HG02642 (cell line): ENCODE measurements at regions not wholly inside any gene's neighbourhood (a gene's known extent, or its start where the extent isn't known, plus 50 kb on each side); places are given as distances from the start of the nearest gene placed in this dataset.
"Not testable (repeated sequence)": the region's sequence is repeated elsewhere in the genome, so short reads cannot be mapped to it uniquely, and the experiment has no call there.

Experiments
- ATAC-seq: cut with Tn5 transposase; IDR thresholded peaks from one replicate; pipeline ENCODE4 v1.9.1; 2021; ENCODE audit warnings: mild to moderate bottlenecking; ENCODE audit not compliant: unreplicated experiment, poor library complexity

DNA sequence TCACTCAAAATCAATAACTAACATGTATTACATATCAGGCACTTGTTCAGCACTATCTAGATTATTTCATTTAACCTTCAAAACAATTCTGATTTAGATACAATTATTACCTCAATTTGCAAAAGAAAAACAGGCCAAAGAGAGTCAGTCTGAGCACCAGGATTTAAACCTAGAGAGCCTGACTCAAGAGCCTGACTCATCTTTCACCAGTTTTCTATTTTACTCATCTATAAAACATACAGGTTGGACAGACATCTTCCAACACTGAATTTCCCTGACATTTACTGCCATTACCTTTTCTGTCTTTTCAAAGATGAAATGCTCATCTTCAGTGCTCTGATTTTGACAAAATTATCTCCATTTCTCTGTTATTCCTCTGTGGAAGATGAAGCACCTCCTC is 116.5 kb downstream of the MRPL39 start:
- ATAC-seq = no peak

DNA sequence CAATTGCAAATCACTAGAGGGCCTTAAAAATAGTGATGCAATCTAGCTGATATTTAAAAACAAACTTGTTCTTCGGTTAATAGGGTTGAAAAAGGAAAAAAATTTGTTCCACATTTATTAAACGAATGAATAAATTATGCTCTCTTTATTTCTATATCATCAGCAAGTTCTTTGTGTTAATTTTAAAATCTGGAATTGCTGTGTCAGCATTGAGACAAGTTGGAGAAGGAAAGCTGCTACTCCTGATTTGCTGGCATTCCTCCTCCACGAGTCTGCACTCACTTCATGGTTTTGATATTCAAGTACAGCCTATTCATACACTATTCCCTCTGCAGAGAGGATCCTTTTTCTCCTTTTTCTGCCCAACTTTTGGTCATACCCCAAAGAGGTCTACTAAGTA is 117.6 kb downstream of the MRPL39 start:
- no peak for ATAC-seq

DNA sequence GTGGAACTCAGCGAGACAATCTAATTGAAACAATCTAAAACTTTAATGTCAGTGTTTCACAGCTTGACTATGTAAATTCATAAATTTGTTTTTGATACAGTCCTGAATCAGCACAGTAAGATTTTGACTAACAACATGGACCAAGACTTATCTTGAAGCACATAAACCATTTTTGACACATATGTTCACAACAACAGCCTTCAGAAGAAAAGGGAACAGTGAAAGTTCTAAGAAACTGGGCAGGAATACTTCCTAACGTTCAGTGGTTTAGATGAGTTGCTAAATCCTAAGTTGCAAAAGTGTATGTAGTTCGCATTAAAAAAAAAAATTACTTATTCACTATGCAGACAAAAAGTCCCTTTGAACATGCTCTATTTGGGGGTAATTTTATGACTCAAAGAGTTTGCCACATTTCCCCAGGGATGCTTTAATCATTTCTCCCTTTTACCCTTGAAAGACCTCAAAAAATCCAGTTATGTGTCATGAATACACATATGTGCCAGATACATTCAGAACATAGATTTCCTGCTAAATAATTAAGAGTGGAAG is 120.2 kb downstream of the MRPL39 start:
- peak; percentile 68 for ATAC-seq

DNA sequence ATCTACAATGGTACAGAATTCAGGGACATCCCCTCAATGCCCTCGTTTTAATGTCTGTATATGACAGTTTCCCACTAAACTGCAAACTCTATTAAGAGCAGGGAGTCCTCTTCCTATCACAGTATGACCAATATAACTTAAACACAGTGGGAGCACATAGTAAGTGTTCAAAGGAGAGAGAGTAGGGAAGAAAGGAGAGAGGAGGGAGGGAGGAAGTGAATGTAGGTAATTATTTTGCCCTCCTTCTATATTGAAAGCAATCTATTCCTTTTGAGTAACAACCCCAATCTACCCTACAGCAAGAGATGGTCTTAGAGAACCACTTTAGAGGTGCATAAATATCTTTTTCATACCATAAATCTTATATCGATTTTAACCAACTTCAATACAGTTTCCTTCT is 121.4 kb downstream of the MRPL39 start:
- ATAC-seq = no peak

DNA sequence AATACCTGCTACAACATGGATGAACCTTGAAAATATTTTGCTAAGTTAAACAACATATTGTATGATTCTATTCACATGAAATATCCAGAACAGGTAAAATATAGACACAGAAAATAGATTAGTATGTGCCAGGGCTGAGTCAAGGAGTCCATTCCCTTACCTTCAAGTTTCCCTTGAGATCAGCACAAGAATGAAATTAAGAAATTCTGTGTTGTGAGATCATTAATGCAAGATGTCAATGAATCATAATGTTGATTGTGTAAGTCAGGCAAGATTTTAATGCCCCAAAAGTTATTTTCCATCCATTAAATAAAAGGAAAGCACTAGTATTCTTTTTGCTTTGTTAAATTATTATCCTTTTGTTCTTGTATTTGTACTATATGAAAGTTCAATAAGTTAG is 139.4 kb downstream of the MRPL39 start:
- ATAC-seq = no peak

DNA sequence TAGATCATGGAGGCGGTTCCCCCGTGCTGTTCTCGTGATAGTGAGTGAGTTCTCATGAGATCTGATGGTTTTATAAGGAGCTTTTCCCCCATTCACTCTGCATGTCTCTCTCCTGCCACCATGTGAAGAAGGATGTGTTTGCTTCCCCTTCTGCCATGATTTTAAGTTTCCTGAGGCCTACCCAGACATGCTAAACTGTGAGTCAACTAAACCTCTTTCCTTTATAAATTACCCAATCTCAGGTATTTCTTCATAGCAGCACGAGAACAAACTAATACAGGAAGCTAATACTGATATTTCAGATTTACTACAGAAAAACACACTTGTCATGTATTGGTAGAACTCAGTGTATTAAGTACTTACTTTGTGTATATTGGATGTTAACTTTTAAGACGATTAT is 140.2 kb downstream of the MRPL39 start:
- ATAC-seq = not testable (repeated sequence)

DNA sequence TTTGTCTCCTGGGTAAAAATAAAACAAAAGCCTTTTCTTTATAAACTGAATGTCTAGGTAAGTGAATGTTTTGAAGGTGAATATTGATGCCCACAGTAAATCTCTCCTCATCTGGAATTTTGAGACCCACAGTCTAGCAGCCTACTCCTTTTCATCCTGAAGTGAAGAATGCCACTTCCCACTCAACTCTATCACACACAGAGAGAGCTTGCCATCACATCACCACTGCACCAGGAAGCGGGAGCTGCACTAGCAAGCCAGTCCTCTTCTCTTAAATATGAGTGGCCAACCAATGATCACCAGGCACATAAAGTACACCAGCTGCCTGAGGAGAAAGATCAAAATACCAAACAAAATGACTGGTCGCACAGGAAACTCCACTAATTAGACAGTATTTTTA is 140.8 kb downstream of the MRPL39 start:
- ATAC-seq = no peak

DNA sequence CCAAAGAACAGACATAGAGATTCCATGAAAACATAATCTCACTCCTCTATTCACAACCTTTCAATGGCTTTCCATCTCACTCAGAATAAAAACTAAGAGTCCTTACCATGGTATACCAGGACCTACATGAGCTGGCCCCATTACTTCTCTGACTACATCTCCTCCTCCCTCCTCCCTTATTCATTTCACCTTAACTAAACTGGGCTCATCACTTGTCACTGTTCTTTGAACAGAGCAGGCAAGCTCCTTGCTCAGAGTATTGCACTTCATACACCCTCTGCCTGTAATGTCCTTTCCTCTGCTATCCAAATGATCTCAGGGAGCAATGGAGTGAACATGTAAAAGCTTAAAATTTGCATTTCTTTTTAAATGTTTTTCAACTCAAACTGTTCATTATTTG is 142.0 kb downstream of the MRPL39 start:
- no peak for ATAC-seq

DNA sequence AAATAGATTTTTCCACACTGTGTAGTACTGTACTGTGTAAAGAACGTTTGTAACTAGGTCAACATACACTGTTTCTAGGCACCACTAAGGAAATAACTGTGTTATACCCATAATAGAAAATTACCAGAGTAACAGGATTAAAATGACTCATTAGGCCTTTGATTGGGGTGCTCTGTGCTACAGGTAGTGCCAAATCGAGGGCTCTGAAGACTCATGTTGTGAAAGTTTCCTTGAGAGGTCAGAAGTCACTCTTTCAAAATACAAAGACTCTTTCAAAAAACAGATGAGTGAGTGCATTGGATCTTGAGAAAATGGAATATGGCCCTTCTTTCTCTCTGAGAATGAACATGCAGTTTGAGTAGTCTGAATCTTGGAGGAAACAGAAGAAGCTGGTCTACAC is 143.0 kb downstream of the MRPL39 start:
- peak; percentile 41 for ATAC-seq

DNA sequence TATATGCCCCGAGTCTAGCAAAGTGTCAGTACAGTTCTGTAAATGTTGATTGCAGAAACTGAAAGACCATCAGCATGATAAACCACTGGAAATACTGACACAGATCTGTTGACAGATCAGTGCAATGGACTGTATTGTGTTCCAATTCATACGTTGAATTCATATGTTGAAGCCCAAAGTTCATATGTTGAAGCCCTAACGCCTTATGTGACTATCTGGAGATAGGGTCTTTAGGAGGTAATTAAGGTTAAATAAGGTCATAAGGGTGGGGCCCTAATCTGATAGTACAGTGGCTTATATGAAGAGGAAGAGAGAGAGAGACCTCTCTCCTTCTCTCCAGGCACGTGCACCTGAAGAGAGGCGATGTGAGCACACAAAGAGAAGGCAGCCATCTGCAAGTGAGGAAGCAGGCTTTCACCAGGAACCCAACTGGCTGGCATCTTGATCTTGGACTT is 144.7 kb downstream of the MRPL39 start:
- ATAC-seq = peak; percentile 59

DNA sequence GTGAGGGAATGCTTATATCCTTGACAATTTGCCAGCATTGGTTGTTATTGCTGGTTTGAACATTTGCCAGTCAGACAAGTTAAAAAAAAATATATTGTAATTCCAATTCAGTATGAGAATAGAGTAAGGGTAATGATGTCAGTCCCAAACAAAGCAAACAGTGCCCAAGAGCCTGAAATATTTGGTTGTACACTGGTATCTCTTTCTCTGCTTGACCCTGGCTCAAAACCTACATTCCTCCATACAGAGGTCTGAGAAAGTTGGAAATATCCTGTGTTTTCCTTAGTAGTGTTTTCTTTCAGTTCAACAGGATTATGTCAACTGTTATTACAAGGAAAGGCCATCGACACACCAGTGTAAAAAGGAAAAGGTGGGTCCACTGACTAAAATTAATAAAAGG is 145.6 kb downstream of the MRPL39 start:
- ATAC-seq = no peak

DNA sequence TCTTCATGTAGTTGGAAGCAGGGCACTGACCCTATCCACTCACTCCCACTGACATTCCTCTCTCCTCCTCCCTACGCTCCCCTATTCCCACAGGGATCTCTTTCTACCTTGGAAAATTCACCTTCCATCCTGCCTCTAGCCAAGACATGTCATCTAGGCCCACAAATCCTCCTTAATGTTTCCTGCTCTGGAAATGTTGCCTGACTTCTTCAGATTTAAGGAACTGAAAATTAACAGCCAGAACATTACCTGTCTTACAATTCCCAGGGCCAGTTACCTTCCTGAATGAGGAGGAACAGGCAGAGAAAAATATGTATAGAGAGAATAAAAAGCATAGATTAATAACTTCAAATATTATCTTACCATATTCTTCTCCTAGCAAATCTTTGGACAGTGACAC is 147.3 kb downstream of the MRPL39 start:
- ATAC-seq = no peak

DNA sequence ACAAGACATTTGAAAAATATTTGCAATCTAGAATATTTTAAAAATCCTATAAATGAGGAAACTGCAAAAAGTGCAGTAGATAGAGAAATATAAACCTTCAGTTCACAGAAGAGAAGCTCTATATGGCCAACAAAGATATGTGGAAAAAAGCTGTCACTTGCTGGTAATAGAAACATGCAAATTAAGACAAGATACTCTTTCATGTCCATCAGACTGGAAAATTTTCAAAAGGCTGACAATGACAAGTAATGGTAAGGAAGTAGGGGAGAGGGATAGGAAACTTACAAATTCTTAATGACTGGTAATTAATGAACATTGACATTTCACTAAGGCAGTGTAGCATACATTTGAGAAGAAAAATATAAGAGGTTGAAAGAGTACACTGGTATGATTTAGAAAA is 147.9 kb downstream of the MRPL39 start:
- ATAC-seq = no peak

DNA sequence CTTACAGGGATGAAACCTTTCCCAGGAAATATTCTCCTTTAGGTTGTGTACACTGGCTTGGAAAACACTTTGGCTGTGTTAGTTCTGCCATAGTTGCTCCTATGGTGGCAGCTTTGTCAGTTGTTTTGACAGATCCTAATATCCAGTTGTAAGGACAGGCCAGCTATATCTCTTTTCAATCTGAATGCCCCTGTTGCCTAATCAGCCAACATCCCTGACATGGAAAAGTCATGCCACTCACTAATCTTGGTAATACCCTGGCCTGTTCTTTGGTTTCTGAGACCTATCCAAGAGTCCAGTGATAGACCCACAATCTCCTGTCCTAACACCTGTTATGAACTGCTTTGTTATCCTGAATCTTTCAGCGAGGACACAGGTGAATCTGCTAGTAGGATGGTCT is 148.8 kb downstream of the MRPL39 start:
- no peak for ATAC-seq

DNA sequence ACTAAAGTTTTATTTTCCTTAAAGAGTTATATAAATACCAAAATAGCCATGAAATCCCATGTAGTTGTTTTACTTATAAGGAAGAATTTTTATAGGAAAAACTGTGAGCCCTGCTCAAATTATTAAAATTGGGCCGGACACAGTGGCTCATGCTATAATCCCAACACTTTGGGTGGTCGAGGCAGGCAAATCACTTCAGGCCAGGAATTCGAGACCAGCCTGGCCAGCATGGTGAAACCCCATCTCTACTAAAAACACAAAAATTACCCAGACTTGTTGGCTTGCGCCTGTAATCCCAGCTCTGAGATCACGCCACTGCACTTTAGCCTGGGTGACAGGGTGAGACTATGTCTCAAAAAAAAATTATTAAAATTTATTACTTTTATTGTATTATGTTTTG is 149.3 kb downstream of the MRPL39 start:
- no peak for ATAC-seq

DNA sequence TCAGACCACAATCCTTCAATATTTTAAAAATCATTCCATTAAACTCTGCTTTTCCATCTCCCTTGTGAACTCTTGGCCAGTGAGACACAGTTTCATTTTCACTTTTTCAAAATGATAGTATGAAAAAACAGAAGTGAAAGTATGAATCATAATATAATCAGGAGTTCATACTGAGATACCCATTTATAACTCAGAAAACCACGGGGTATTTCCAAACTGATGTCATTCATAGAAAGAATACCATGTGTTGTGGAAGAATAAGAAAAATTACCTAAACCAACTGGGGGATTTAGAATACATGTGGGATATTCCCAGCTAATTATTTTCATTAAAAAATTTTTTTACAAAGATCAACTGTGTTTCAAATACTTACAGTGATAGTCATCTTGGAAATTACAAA is 149.9 kb downstream of the MRPL39 start:
- ATAC-seq = peak; percentile 55

DNA sequence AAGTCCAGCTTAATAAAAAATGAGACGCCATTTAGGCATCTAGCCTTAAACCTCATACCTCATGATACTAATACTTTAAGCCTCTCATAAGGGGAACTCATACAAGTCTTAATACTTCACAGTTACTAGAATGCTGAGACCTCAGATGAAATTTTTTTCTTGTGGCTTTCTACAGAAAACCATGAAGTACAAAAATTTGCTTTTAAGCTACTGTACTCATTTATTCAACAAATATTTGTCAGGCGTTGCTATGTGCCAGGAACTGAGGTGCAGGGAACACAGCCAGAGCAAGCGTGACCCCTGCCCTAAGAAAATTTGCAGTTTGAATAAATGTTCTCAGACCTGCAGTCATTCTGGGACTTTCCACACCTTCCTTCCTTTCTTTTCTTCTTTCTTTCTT is 150.6 kb downstream of the MRPL39 start:
- ATAC-seq = peak; percentile 61

DNA sequence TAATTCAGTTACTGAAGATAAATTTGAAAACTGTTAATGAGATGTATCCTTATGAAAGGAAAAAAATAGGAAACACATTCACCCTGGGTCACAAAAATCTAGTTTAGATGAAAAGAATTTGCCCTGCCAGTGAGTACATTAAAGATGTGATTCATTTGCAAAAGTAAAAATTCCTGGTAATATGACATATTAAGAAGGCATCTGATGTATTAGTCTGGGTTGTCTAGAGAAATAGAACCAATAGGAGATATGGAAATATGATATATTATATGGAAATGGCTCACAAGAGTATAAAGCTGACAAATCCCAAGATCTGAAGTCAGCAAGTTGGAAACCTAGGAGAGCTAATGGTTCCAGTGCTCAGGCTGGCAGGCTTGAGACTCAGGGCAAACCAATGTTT is 153.8 kb downstream of the MRPL39 start:
- ATAC-seq = no peak

DNA sequence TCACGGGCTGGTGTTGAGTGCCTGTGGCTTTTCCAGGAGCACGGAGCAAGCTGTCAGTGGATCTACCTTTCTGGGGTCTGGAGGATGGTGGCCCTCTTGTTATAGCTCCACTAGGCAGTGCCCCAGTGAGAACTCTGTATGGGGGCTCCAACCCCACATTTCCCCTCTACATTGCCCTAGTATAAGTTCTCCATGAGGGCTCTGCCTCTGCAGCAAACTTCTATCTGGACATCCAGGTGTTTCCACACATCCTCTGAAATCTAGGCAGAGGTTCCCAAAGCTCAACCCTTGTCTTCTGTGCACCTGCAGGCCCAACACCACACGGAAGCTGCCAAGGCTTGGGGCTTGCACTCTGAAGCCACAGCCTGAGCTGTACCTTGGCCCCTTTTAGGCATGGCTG is 157.3 kb downstream of the MRPL39 start:
- ATAC-seq = no peak

DNA sequence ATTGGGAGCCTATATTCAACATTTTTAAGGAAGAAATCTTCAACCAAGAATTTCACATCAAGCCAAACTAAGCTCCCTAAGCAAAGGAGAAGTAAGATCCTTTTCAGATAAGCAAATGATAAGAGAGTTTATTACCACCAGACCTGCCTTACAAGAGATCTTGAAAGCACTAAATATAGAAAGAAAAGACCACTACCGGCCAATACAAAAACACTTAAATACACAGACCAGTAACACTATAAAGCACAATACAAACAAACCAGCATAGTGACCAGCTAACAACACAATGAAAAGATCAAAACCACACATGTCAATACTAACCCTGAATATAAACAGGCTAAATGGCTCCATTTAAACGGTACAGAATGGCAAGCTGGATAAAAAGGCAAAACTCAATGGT is 165.4 kb downstream of the MRPL39 start:
- no peak for ATAC-seq

DNA sequence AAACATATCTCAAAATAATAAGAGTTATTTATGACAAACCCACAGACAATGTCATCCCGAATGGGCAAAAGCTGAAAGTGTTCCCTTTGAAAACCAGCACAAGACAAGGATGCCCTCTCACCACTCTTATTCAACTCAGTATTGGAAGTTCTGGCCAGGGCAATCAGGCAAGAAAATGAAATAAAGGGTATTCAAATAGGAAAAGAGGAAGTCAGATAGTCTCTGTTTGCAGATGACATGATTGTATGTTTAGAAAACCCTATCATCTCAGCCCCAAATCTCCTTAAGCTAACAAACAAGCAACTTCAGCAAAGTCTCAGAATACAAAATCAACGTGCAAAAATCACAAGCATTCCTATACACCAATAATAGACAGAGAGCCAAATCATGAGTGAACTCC is 169.8 kb downstream of the MRPL39 start:
- ATAC-seq = not testable (repeated sequence)

DNA sequence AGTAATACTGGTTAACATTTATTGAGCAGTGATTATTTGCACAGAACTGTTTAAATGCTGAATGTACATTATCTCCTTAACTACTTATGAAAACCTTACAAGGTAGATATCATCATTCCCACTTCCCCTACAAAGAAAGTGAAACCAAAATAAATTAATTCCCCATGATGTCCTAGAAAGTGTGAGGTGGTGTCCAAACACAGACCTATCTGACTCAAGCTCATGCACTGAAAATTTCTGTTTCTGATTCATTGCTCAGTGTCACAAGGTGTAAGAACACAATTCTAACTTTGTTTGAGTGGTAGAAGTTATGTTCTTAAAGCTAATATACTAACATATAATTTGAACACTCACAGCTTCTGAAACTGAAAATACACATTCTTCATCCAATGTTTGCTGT is 178.7 kb downstream of the MRPL39 start:
- ATAC-seq = peak; percentile 52

DNA sequence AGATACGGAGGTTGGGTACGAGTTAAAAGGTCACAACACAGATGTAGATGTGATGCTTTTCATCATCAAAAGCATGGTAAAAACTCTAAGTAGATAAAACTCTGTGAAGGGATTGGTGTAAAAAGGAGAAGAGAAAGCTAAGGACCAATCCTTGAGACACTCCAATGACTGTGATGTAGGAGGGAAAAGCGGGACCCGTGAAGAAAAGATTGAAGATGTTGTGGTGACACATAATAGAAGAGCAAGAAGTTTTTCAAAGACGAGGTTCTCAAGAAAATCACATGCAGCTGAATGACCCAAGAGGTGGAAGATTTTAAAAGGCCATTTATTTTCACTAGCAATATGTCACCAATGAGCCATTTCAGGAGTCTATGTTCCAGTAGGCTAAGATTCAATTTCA is 179.5 kb downstream of the MRPL39 start:
- no peak for ATAC-seq
